ENCODE measurements at regions not wholly inside any gene's neighbourhood (a gene's known extent, or its start where the extent isn't known, plus 50 kb on each side); places are given as distances from the start of the nearest gene placed in this dataset.

DNA sequence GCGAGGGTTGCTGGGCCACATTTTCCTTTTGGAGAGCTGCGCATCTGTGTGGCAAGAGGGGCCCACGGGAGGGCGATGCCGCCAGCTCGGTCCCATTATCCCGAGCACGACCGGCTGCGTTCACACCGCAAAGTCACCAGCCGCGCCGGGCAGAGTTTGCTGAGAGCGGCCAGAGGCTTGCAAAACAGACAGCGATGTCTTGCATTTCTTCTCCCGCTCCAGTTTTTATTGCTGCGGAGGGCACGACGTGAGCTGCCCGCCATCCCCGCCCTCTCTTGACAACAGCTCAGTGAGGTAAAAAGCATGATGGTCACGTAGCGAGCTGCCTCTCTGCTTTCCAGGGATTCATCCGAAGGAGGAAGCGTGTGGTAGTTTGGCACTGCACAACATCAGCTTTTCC lies 102.1 kb upstream of the TENM3 start:
- TF ChIP-seq CTCF (conservative IDR thresholded peaks at IDR 0.05; ENCODE audit: low read depth, low read length) (no peak), EZH2 (IDR thresholded peaks at IDR 0.05; ENCODE audit: borderline replicate concordance, low read depth, low read length, poor library complexity, severe bottlenecking) (no peak)
